NCI-H146 (cell line): ENCODE measurements at regions not wholly inside any gene's neighbourhood (a gene's known extent, or its start where the extent isn't known, plus 50 kb on each side); places are given as distances from the start of the nearest gene placed in this dataset.
"Not testable (repeated sequence)": the region's sequence is repeated elsewhere in the genome, so short reads cannot be mapped to it uniquely, and the experiment has no call there.

Experiments used
- DNase-seq: peaks from one replicate; lab custom pipeline; 2025; lab: John Stamatoyannopoulos, UW

GRCh38 chr2:160550048-160550447 lies 56.4 kb upstream of the RBMS1 start:
- no peak for DNase-seq

GRCh38 chr2:160551259-160551658 lies 57.7 kb upstream of the RBMS1 start:
- no peak for DNase-seq

GRCh38 chr2:160555420-160556071 lies 61.9 kb upstream of the RBMS1 start:
- no peak for DNase-seq

GRCh38 chr2:160557903-160558302 lies 64.3 kb upstream of the RBMS1 start:
- DNase-seq = no peak

- DNase-seq = no peak
These were observed 64.9 kb upstream of the RBMS1 start for GRCh38 chr2:160558531-160558930.

- DNase-seq = no peak
These were observed 68.1 kb upstream of the RBMS1 start for GRCh38 chr2:160561551-160562295.

- no peak for DNase-seq
These were observed 69.1 kb upstream of the RBMS1 start for GRCh38 chr2:160562730-160563129.

- no peak for DNase-seq
These were observed 71.0 kb upstream of the RBMS1 start for GRCh38 chr2:160564591-160564990.

- DNase-seq = no peak
These were observed 71.7 kb upstream of the RBMS1 start for GRCh38 chr2:160565099-160565845.

GRCh38 chr2:160566717-160567116 lies 73.1 kb upstream of the RBMS1 start:
- no peak for DNase-seq

GRCh38 chr2:160568856-160569255 lies 75.2 kb upstream of the RBMS1 start:
- DNase-seq = no peak

GRCh38 chr2:160570376-160570775 lies 76.8 kb upstream of the RBMS1 start:
- DNase-seq = no peak

- DNase-seq = no peak
These were observed 81.0 kb upstream of the RBMS1 start for GRCh38 chr2:160574468-160575140.

GRCh38 chr2:160575368-160575767 lies 81.8 kb upstream of the RBMS1 start:
- DNase-seq = no peak

- DNase-seq = no peak
These were observed 82.5 kb upstream of the RBMS1 start for GRCh38 chr2:160576054-160576499.

GRCh38 chr2:160577081-160577480 lies 83.5 kb upstream of the RBMS1 start:
- DNase-seq = not testable (repeated sequence)

GRCh38 chr2:160581035-160581434 lies 87.4 kb upstream of the RBMS1 start:
- no peak for DNase-seq

- no peak for DNase-seq
These were observed 87.8 kb upstream of the RBMS1 start for GRCh38 chr2:160581448-160581847.

GRCh38 chr2:160582081-160582480 lies 88.5 kb upstream of the RBMS1 start:
- DNase-seq = no peak

GRCh38 chr2:160582490-160583145 lies 89.0 kb upstream of the RBMS1 start:
- DNase-seq = no peak

GRCh38 chr2:160583146-160583535 lies 89.5 kb upstream of the RBMS1 start:
- no peak for DNase-seq
